Amniotic epithelial cell (primary cell): ENCODE measurements at regions not wholly inside any gene's neighbourhood (a gene's known extent, or its start where the extent isn't known, plus 50 kb on each side); places are given as distances from the start of the nearest gene placed in this dataset.

ENCODE experiments used
- DNase-seq: peaks from one replicate; pipeline ENCODE4 v3.0.0-alpha.2; 2010; ENCODE audit warnings: low read depth

- DNase-seq = no peak
Observed at GRCh38 chr12:124428792-124429281, 133.9 kb downstream of the RFLNA start.

GRCh38 chr12:124428136-124428791 is 133.4 kb downstream of the RFLNA start:
- peak; percentile 99 for DNase-seq

- DNase-seq = no peak
Observed at GRCh38 chr12:124426594-124427555, 132.0 kb downstream of the RFLNA start.

- DNase-seq = no peak
Observed at GRCh38 chr12:124425667-124426066, 130.8 kb downstream of the RFLNA start.

GRCh38 chr12:124424516-124424905 is 129.6 kb downstream of the RFLNA start:
- DNase-seq = no peak

- DNase-seq = no peak
Observed at GRCh38 chr12:124423761-124424515, 129.0 kb downstream of the RFLNA start.

- peak; percentile 93 for DNase-seq
Observed at GRCh38 chr12:124422570-124423523, 128.0 kb downstream of the RFLNA start.

- DNase-seq = peak; percentile 38
Observed at GRCh38 chr12:124422142-124422569, 127.3 kb downstream of the RFLNA start.

GRCh38 chr12:124420996-124421674 is 126.2 kb downstream of the RFLNA start:
- DNase-seq = peak; percentile 42

GRCh38 chr12:124420041-124420995 is 125.4 kb downstream of the RFLNA start:
- DNase-seq = no peak

GRCh38 chr12:124419292-124420040 is 124.6 kb downstream of the RFLNA start:
- DNase-seq = peak; percentile 50

GRCh38 chr12:124418791-124419190 is 123.9 kb downstream of the RFLNA start:
- no peak for DNase-seq

GRCh38 chr12:124418156-124418555 is 123.3 kb downstream of the RFLNA start:
- DNase-seq = no peak

- DNase-seq = peak; percentile 52
Observed at GRCh38 chr12:124416516-124417395, 121.9 kb downstream of the RFLNA start.

GRCh38 chr12:124415064-124415463 is 120.2 kb downstream of the RFLNA start:
- no peak for DNase-seq

- no peak for DNase-seq
Observed at GRCh38 chr12:124413915-124414314, 119.0 kb downstream of the RFLNA start.

- no peak for DNase-seq
Observed at GRCh38 chr12:124413401-124413800, 118.5 kb downstream of the RFLNA start.

- no peak for DNase-seq
Observed at GRCh38 chr12:124412646-124413015, 117.7 kb downstream of the RFLNA start.
